Transverse colon (tissue), 4 donors: ENCODE measurements at regions not wholly inside any gene's neighbourhood (a gene's known extent, or its start where the extent isn't known, plus 50 kb on each side); places are given as distances from the start of the nearest gene placed in this dataset.

Experiments used
- POLR2A ChIP-seq: fragments of 450-650 bp; IDR thresholded peaks from one replicate; pipeline ENCODE4 v1.6.1; 2016; ENCODE audit warnings: antibody characterized with exemption, mild to moderate bottlenecking, moderate library complexity
- POLR2AphosphoS5 ChIP-seq, 3 donors: sonication (generic); formaldehyde crosslinking; IDR thresholded peaks; one replicate each; pipeline ENCODE4 v1.6.1; 2016; ENCODE audit warnings: antibody characterized with exemption in 3 of 3
- TF ChIP-seq, protein P1 (sequence below), 5 experiments: fragments of 200-600 bp in 3 of 5; fragments of 450-650 bp in 2 of 5; sonication (generic) in 3 of 5; IDR thresholded peaks; 1 replicate in 2 of 5; 2 replicates in 3 of 5; pipeline ENCODE4 v1.5.1; 2016 to 2017; ENCODE audit warnings: antibody characterized with exemption in 5 of 5, inconsistent platforms in 3 of 5, mild to moderate bottlenecking in 2 of 5, moderate library complexity in 1 of 5

DNA sequence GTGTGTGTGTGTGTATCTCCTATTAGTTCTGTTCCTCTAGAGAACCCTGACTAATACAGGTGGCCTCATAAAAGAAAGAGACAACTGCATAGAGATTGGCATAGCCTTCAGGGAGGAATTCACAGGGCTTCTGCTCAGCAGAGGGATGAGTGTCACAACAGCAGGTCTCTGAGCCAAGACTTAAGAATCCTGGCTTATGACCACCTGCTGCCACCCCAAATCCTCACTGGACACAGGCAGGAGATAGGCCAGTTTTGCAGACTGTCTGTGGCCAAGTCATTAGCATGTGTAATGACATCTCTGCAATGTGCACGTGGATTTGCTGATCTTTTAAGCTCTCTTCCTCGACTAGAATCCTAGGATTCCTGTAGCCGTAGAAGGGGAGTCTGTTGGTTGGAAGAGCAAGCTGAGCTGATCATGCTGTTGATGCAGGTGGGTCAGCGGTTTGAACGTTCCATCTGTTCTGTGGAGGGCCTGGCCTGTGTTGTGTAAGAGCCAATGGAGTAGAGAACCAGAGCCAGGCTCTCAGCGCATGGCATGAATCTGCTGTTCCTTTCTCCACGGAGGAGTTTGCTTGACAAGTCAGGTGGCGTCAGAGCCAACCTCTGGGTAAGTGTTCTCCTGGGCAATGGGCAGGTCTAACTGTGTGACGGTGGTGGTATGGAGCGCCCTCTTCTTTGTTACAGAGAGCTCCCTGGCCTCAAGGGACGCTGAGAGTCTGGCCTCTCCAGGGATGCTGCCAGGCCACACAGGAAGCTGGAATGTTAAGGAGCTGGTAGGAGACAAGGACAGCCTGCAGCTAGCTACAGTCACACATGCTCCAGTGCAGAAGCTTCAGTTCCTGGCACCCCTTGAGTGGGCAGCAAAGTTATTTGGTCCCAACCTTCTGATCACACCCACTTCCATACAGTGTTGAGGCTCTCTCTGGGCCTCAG lies 503.1 kb downstream of the FOXO1 start:
- TF ChIP-seq, protein P1, sequence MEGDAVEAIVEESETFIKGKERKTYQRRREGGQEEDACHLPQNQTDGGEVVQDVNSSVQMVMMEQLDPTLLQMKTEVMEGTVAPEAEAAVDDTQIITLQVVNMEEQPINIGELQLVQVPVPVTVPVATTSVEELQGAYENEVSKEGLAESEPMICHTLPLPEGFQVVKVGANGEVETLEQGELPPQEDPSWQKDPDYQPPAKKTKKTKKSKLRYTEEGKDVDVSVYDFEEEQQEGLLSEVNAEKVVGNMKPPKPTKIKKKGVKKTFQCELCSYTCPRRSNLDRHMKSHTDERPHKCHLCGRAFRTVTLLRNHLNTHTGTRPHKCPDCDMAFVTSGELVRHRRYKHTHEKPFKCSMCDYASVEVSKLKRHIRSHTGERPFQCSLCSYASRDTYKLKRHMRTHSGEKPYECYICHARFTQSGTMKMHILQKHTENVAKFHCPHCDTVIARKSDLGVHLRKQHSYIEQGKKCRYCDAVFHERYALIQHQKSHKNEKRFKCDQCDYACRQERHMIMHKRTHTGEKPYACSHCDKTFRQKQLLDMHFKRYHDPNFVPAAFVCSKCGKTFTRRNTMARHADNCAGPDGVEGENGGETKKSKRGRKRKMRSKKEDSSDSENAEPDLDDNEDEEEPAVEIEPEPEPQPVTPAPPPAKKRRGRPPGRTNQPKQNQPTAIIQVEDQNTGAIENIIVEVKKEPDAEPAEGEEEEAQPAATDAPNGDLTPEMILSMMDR (IDR thresholded peaks at IDR 0.05) = no peak
- TF ChIP-seq POLR2AphosphoS5 (IDR thresholded peaks at IDR 0.05) (no peak), POLR2A (no peak)
